HG03354 (cell line): ENCODE measurements at regions not wholly inside any gene's neighbourhood (a gene's known extent, or its start where the extent isn't known, plus 50 kb on each side); places are given as distances from the start of the nearest gene placed in this dataset.

Source experiments
- ATAC-seq: cut with Tn5 transposase; IDR thresholded peaks from one replicate; pipeline ENCODE4 v1.9.1; 2021; ENCODE audit warnings: mild to moderate bottlenecking; ENCODE audit not compliant: unreplicated experiment, poor library complexity, severe bottlenecking

DNA sequence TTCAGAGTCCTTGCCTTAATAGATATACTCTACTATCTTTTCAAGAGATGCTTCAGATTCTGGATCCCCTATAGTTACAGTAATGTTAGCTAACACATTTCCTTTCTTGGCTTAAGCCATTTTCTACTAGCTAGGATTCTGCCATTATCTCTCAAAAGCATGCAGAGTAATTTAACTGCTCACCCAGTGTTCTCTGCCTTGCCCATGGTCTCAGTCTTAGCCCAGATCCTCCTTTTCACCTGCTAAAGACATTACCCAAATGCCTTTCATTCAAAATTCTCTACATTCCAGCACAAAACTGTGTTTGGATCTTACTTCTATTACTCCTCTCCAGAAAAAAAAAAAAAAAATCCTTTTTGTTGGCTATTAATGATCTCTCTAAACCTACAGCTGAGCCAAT, 474.2 kb upstream of the LRRTM1 start:
- ATAC-seq: no peak

DNA sequence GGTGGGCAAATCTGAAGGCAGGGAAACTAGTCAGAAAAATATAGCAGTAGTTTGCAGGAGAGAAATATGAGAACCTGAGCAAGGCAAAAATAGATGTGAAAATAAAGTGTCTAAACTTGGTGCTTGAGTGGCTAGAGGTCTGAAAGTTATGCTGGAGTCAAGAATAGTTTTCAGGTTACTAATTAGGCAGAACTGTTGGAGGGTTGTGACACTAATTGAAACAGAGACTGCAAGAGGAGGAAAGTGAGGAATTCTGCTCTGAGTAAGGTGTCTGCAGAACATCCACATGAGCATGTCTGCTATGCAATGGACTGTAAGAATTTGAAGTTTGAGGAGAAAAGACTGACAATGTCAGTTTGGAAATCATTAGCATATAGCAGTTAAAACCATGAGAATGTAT, 444.0 kb upstream of the LRRTM1 start:
- ATAC-seq: no peak

DNA sequence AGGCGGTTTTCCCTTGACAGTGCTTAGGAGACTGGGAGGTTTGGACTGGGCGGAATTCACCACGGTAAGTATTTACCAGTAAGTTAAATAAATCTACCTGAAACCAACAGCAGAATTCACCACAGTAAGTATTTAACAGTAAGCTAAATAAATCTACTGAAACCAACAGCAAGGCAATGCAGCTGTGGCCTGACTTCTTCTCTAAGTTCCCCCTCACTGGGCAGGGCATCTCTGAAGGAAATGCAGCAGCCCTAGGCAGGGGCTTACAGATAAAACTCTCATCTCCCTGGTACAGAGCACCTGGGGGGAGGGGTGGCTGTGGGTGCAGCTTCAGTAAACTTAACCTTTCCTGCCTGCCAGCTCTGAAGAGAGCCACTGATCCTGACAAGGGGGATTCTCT, 432.5 kb upstream of the LRRTM1 start:
- no peak for ATAC-seq

DNA sequence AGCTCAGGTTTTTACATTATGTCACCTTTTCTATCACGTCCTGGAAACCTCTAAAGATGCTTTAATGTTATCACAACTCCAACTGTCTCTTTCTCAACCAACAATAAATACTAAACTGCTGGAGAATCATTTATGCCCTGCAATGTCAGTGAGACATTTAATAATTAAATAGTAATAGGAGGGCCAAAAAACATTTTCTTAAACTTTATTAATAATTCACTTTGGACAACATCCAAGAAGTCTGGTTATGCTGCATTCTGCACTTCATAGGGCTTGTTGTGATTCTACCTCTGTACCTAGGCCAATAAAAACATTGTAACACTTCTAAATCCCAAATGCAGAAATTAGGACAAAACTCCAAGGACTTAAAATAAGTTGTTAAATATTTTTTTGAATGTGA, 420.4 kb upstream of the LRRTM1 start:
- ATAC-seq: no peak

DNA sequence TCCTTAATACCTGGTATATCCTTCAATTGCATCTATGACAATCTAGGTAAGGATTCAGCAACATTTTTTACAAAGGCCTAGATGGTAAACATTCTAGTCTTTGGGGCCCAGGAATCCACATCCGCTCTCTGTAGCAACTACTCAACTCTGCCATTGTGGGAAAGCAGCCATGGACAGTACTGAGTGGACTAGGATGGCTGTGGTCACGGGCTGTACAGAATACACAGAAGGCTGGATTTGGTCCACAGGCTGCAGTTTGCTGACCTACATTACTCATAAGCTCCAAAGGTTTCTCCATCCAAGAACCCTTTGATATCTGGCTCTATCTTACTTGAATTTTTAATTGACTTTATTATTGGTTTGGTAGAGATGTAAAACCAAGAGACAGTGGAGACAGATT, 418.3 kb upstream of the LRRTM1 start:
- no peak for ATAC-seq

DNA sequence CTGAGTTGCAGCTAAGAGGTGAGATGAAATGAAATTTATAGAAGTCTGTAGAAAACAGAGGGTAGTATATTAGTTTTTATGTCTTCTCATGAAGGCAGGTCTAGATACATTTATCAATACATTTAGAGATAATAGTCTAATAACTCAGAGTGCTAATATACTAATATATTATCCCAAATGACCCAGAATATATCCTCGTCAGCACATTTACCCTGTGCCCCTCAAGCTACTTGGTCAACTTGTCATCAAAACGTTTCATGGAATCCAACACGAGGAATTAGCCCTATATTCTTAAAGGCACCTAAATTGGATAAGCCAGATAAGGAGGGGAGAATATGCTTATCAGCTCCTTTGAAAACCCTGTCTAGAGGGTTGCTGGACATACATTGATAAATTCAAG, 415.1 kb upstream of the LRRTM1 start:
- ATAC-seq: no peak

DNA sequence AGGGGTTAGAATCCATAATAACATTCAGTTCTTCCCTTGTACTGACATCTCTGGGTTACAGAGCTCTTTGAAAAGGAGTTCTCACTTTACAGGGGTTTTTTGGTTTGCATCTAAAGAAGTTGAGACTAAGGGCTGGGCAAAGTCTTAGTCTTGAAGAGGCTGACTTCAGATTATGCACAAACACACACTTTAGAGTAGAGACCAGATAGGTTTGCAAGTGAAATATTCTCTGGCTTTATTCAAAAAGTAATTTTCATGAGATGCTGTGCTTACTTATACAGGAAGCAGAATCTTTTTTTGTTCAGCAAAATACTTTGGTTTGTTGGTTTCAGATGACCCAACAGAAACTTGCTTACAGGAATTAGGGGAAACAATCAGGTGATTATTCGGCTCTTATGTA, 410.9 kb upstream of the LRRTM1 start:
- ATAC-seq: no peak

DNA sequence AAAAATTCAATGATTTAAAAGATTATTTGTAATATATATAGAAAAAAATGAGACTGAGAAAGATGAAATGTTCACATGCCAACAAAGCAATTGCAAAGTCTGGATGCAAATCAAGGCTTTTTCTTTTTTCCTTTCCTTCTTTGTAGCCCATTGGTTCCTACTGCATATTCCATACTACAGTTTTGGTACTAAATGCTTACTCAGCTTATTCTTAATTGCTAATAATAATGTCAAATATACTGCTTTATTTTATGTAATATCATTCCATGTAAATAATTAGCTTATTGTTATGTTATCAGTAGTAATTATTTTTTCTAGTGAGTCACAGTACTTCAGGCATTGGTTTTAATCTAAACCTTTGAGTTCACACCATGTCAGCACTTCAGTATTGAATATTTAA, 407.4 kb upstream of the LRRTM1 start:
- ATAC-seq: no peak

DNA sequence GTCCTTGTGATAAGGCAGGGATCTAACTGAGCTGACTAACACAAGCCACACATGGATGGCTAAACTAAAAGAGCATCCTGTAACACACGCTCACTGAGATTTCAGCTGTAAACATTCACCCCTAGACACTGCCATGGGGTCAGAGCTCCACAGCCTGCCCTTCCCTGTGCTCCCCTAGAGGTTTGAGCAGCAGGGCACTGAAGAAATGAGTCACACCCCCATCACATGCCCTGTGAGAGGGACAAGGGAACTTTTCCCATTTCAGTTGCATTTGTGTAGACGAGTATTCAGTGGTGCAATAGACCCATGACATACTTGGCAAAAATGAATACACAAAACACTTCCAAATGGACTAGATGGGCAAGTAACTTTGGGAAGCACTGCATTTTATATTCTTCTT, 402.4 kb upstream of the LRRTM1 start:
- no peak for ATAC-seq

DNA sequence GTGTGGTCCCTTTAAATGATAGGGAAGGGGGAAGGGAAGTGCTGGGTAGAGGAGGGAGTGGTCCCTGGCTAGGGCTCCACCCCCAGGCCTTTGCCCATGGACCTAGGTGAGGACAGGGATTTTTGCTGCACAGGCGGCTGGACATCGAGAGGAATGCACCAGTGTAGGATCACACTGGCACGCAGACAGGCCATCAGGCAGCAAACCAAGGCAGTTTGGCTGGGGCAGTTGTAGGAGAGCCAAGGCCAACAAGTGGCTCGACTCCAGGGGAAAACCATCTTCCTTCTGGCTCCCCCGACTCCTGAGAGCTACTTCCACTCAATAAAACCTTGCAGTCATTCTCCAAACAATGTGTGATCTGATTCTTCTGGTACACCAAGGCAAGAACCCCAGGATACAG, 402.0 kb upstream of the LRRTM1 start:
- no peak for ATAC-seq

DNA sequence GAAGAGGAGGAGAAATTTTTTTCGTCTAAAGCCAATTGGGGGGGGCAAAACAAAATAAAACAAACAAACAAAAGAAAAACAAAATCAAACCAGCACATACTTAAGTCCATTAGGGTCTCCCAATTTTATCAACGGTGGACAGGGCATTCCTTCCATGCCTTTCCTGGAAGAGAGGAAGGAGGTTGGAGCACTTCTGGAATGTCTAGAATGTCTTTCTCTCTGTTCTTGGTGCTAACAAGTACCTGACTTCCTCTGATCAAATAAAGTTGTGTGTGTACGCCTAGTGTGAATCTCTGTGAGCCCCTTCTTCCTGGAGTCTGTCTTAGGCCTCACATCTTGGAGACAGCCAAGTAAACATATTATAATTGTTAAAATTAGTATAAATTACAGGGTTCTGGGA, 399.0 kb upstream of the LRRTM1 start:
- ATAC-seq: no peak

DNA sequence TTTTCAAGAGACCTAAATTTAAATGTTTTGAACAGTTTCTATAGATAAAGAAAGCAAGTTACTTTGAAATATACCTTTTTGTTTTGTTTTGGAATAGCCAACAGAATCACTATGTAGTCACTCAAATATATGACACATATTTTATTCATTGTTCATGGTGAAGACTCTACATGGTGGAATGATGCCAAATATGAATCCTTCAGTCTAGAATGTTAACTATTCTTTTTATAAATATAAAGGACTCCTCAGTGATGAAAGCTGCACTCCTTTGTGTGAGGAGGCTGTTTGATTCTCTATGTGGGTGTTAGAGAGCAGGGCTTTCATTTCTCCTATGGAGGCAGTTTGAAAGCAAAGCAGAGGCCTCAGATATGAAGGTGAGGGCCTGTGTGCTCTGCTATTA, 396.4 kb upstream of the LRRTM1 start:
- no peak for ATAC-seq
